Sigmoid colon (tissue), 4 donors: ENCODE measurements at regions not wholly inside any gene's neighbourhood (a gene's known extent, or its start where the extent isn't known, plus 50 kb on each side); places are given as distances from the start of the nearest gene placed in this dataset.

Experiments used
- CTCF ChIP-seq, 4 experiments: fragments of 450-650 bp in 3 of 4; fragments of 200-600 bp in 1 of 4; IDR thresholded peaks; one replicate each; pipeline ENCODE4 v1.5.1; 2016 to 2019; ENCODE audit warnings: antibody characterized with exemption in 4 of 4, mild to moderate bottlenecking in 3 of 4, moderate library complexity in 2 of 4
- EP300 ChIP-seq, 4 donors: sonication (generic); formaldehyde crosslinking; IDR thresholded peaks; one replicate each; pipeline ENCODE4 v1.6.1; 2017; ENCODE audit warnings: antibody characterized with exemption in 4 of 4
- POLR2A ChIP-seq, 2 donors: fragments of 450-650 bp; IDR thresholded peaks; one replicate each; pipeline ENCODE4 v1.6.1; 2016; ENCODE audit warnings: antibody characterized with exemption in 2 of 2, mild to moderate bottlenecking in 2 of 2, moderate library complexity in 2 of 2
- POLR2AphosphoS5 ChIP-seq, 4 donors: sonication (generic); formaldehyde crosslinking; IDR thresholded peaks; one replicate each; pipeline ENCODE4 v1.6.1; 2017; ENCODE audit warnings: antibody characterized with exemption in 4 of 4

- TF ChIP-seq EP300 (IDR thresholded peaks at IDR 0.05) (no peak), CTCF (IDR thresholded peaks at IDR 0.05) (no peak), POLR2A (IDR thresholded peaks at IDR 0.05) (no peak), POLR2AphosphoS5 (IDR thresholded peaks at IDR 0.05) (no peak)
Observed at GRCh38 chr5:123876276-123876790, 364.4 kb downstream of the CSNK1G3 start.
